ENCODE measurements at regions not wholly inside any gene's neighbourhood (a gene's known extent, or its start where the extent isn't known, plus 50 kb on each side); places are given as distances from the start of the nearest gene placed in this dataset.

DNA sequence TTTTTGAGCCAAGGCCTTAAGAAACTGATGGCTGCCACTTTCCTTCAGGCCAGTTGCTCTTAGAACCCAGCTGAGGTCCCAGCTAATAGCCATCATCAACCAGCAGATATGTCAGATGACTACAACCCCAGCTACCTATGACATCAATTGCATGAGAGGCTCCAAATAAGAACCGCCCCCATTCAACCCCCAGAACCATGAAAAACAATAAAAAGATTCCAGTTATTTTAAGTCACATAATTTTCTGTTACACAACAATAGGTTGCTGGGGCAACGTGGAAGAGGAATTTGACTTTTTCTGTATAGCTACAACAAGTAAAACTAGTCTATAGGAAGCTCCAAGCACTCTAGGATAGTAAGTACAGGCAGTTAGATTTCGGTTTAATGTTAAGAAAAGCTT, 216.3 kb upstream of the MTNR1B start:
- TF ChIP-seq RAD21 (IDR thresholded peaks at IDR 0.05; ENCODE audit: low read depth) (no peak), FOXM1 (IDR thresholded peaks at IDR 0.05; ENCODE audit: borderline replicate concordance, low read depth) (no peak), NFIC (IDR thresholded peaks at IDR 0.05) (no peak), CEBPB (IDR thresholded peaks at IDR 0.05) (no peak), EP300 (IDR thresholded peaks at IDR 0.05; ENCODE audit: borderline replicate concordance) (no peak), CREB1 (IDR thresholded peaks at IDR 0.05; ENCODE audit: low read depth) (no peak), ZBTB7A (IDR thresholded peaks at IDR 0.05; ENCODE audit: low read depth) (no peak), TEAD4 (IDR thresholded peaks at IDR 0.05) (no peak), EGR1 (IDR thresholded peaks at IDR 0.05) (no peak), TAF1 (IDR thresholded peaks at IDR 0.05; ENCODE audit: low read depth) (no peak), TCF12 (IDR thresholded peaks at IDR 0.05; ENCODE audit: low read depth) (no peak), YY1 (IDR thresholded peaks at IDR 0.05; ENCODE audit: low read depth) (no peak)
- TF ChIP-seq, protein P1, sequence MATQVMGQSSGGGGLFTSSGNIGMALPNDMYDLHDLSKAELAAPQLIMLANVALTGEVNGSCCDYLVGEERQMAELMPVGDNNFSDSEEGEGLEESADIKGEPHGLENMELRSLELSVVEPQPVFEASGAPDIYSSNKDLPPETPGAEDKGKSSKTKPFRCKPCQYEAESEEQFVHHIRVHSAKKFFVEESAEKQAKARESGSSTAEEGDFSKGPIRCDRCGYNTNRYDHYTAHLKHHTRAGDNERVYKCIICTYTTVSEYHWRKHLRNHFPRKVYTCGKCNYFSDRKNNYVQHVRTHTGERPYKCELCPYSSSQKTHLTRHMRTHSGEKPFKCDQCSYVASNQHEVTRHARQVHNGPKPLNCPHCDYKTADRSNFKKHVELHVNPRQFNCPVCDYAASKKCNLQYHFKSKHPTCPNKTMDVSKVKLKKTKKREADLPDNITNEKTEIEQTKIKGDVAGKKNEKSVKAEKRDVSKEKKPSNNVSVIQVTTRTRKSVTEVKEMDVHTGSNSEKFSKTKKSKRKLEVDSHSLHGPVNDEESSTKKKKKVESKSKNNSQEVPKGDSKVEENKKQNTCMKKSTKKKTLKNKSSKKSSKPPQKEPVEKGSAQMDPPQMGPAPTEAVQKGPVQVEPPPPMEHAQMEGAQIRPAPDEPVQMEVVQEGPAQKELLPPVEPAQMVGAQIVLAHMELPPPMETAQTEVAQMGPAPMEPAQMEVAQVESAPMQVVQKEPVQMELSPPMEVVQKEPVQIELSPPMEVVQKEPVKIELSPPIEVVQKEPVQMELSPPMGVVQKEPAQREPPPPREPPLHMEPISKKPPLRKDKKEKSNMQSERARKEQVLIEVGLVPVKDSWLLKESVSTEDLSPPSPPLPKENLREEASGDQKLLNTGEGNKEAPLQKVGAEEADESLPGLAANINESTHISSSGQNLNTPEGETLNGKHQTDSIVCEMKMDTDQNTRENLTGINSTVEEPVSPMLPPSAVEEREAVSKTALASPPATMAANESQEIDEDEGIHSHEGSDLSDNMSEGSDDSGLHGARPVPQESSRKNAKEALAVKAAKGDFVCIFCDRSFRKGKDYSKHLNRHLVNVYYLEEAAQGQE (IDR thresholded peaks at IDR 0.05; ENCODE audit: low read depth): no peak
- TF ChIP-seq, protein P2, sequence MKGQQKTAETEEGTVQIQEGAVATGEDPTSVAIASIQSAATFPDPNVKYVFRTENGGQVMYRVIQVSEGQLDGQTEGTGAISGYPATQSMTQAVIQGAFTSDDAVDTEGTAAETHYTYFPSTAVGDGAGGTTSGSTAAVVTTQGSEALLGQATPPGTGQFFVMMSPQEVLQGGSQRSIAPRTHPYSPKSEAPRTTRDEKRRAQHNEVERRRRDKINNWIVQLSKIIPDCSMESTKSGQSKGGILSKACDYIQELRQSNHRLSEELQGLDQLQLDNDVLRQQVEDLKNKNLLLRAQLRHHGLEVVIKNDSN (IDR thresholded peaks at IDR 0.05): no peak
- TF ChIP-seq, protein P3, sequence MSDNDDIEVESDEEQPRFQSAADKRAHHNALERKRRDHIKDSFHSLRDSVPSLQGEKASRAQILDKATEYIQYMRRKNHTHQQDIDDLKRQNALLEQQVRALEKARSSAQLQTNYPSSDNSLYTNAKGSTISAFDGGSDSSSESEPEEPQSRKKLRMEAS (IDR thresholded peaks at IDR 0.05): no peak

DNA sequence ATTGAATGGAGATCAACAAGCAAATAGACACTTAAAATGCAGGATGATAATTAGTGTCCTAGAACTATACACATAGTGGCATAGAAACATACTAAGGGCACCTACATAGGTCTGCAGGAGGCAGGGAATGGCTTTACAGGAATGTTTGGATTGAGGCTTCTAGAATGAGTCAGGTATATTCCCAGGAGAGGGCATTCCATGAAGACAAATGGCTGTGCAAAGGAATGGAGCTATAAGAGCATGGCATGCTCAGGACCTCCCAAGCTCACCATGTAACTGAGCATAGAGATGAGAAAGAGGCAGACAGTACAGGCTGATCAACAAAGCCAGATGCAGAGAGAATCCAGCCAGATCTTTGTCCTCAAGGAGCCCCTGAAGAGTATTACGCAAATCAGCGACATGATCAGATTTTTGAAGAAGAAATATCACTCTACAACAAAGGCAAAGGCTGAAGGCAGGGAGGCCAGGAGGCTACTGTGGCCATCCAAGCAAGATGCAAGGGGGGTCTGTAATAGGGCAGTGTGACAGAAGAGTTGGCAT, 211.1 kb upstream of the MTNR1B start:
- TF ChIP-seq CREB1 (IDR thresholded peaks at IDR 0.05; ENCODE audit: low read depth): no peak
- no peak for TF ChIP-seq NFIC (IDR thresholded peaks at IDR 0.05)
- TF ChIP-seq TCF12 (IDR thresholded peaks at IDR 0.05; ENCODE audit: low read depth): no peak
- TF ChIP-seq, protein P2 (IDR thresholded peaks at IDR 0.05): no peak
- TF ChIP-seq, protein P3 (IDR thresholded peaks at IDR 0.05): no peak
- no peak for TF ChIP-seq TEAD4 (IDR thresholded peaks at IDR 0.05)
- no peak for TF ChIP-seq ZBTB7A (IDR thresholded peaks at IDR 0.05; ENCODE audit: low read depth)
- TF ChIP-seq RAD21 (IDR thresholded peaks at IDR 0.05; ENCODE audit: low read depth): no peak
- TF ChIP-seq YY1 (IDR thresholded peaks at IDR 0.05; ENCODE audit: low read depth): no peak
- TF ChIP-seq CEBPB (IDR thresholded peaks at IDR 0.05): no peak
- no peak for TF ChIP-seq FOXM1 (IDR thresholded peaks at IDR 0.05; ENCODE audit: borderline replicate concordance, low read depth)
- TF ChIP-seq TAF1 (IDR thresholded peaks at IDR 0.05; ENCODE audit: low read depth): no peak
- no peak for TF ChIP-seq EGR1 (IDR thresholded peaks at IDR 0.05)
- TF ChIP-seq, protein P1 (IDR thresholded peaks at IDR 0.05; ENCODE audit: low read depth): no peak
- no peak for TF ChIP-seq EP300 (IDR thresholded peaks at IDR 0.05; ENCODE audit: borderline replicate concordance)

DNA sequence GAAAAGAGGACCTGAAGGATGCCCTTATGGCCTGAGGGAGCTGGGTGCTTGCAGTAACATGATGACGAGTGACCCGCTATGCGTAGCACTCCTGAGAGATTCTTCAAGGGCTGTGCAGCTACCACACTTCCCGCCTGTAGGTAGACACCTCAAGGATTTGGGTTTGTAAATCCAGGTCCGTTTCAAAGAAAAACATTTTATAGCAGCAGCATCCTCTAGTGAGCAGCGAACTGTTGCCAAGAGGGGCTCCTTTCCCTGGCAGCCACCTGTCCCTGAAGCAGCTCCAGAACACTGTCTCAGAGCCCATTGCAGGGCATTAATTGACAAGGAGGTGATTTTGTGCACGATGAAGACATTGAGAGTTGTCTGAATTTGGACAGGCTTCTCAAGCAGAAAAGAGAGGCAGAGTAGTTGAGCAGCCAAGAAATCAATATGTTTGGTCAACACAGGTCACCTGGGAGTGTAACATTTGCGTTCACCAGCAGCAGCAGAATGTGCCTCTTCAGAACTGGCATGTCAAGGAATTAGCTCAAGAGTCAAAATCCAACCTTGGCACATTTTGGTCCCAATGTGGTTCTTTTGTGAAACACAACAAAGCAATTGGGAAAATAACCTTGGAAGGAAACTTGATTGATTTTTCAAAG, 209.8 kb upstream of the MTNR1B start:
- TF ChIP-seq TAF1 (IDR thresholded peaks at IDR 0.05; ENCODE audit: low read depth) (no peak), EGR1 (IDR thresholded peaks at IDR 0.05) (no peak), TEAD4 (IDR thresholded peaks at IDR 0.05) (no peak), NFIC (IDR thresholded peaks at IDR 0.05) (no peak), FOXM1 (IDR thresholded peaks at IDR 0.05; ENCODE audit: borderline replicate concordance, low read depth) (no peak), TCF12 (IDR thresholded peaks at IDR 0.05; ENCODE audit: low read depth) (no peak), RAD21 (IDR thresholded peaks at IDR 0.05; ENCODE audit: low read depth) (no peak), YY1 (IDR thresholded peaks at IDR 0.05; ENCODE audit: low read depth) (no peak), ZBTB7A (IDR thresholded peaks at IDR 0.05; ENCODE audit: low read depth) (no peak), CREB1 (IDR thresholded peaks at IDR 0.05; ENCODE audit: low read depth) (no peak), CEBPB (IDR thresholded peaks at IDR 0.05) (no peak), EP300 (IDR thresholded peaks at IDR 0.05; ENCODE audit: borderline replicate concordance) (no peak)
- TF ChIP-seq, protein P3 (IDR thresholded peaks at IDR 0.05): no peak
- TF ChIP-seq, protein P2 (IDR thresholded peaks at IDR 0.05): no peak
- TF ChIP-seq, protein P1 (IDR thresholded peaks at IDR 0.05; ENCODE audit: low read depth): no peak
